ENCODE measurements at regions not wholly inside any gene's neighbourhood (a gene's known extent, or its start where the extent isn't known, plus 50 kb on each side); places are given as distances from the start of the nearest gene placed in this dataset.

DNA sequence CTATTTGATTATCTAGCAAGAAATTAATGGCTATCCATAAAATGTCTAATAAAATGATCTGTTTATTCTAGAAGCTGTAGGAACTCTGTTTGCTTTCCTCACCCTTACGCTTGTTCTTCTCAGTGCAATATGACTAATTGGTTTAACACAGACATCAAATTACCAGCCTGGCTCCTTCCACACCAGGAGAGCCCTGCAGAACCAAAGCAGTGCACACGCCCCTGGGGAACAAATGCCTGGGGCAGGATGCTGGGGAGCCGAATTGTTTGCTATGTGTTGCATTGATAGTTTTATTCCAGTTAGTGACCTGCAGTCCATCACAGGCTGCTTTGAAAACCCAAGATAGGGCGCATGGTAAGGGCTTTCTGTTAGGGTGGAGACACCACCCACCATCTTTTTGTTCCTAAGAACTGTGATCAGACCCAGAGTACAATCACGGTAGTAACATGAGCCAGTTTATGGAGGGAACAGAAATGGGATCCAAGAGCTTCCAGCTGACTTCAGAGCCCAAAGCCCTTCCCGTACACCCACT, 126.4 kb upstream of the CD93 start:
- no peak for TF ChIP-seq ZFP41 (tag by site-specific recombination; IDR thresholded peaks at IDR 0.05; ENCODE audit: borderline replicate concordance)
- TF ChIP-seq ZNF707 (tag by site-specific recombination; IDR thresholded peaks at IDR 0.05), result no peak
- TF ChIP-seq, protein P1, sequence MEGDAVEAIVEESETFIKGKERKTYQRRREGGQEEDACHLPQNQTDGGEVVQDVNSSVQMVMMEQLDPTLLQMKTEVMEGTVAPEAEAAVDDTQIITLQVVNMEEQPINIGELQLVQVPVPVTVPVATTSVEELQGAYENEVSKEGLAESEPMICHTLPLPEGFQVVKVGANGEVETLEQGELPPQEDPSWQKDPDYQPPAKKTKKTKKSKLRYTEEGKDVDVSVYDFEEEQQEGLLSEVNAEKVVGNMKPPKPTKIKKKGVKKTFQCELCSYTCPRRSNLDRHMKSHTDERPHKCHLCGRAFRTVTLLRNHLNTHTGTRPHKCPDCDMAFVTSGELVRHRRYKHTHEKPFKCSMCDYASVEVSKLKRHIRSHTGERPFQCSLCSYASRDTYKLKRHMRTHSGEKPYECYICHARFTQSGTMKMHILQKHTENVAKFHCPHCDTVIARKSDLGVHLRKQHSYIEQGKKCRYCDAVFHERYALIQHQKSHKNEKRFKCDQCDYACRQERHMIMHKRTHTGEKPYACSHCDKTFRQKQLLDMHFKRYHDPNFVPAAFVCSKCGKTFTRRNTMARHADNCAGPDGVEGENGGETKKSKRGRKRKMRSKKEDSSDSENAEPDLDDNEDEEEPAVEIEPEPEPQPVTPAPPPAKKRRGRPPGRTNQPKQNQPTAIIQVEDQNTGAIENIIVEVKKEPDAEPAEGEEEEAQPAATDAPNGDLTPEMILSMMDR (tag by site-specific recombination; IDR thresholded peaks at IDR 0.05), result no peak
- TF ChIP-seq ZFP3 (tag by site-specific recombination; IDR thresholded peaks at IDR 0.05; ENCODE audit: low read depth), result no peak
- peak; percentile 51; the same call in 1 of the 2 replicates for TF ChIP-seq ZIC2 (tag by site-specific recombination; IDR thresholded peaks at IDR 0.05)
- no peak for TF ChIP-seq ZNF404 (tag by site-specific recombination; IDR thresholded peaks at IDR 0.05)
- TF ChIP-seq, protein P2, sequence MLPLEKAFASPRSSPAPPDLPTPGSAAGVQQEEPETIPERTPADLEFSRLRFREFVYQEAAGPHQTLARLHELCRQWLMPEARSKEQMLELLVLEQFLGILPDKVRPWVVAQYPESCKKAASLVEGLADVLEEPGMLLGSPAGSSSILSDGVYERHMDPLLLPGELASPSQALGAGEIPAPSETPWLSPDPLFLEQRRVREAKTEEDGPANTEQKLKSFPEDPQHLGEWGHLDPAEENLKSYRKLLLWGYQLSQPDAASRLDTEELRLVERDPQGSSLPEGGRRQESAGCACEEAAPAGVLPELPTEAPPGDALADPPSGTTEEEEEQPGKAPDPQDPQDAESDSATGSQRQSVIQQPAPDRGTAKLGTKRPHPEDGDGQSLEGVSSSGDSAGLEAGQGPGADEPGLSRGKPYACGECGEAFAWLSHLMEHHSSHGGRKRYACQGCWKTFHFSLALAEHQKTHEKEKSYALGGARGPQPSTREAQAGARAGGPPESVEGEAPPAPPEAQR (tag by site-specific recombination; IDR thresholded peaks at IDR 0.05), result no peak
- no peak for TF ChIP-seq KLF16 (tag by site-specific recombination; IDR thresholded peaks at IDR 0.05)
- TF ChIP-seq, protein P3, sequence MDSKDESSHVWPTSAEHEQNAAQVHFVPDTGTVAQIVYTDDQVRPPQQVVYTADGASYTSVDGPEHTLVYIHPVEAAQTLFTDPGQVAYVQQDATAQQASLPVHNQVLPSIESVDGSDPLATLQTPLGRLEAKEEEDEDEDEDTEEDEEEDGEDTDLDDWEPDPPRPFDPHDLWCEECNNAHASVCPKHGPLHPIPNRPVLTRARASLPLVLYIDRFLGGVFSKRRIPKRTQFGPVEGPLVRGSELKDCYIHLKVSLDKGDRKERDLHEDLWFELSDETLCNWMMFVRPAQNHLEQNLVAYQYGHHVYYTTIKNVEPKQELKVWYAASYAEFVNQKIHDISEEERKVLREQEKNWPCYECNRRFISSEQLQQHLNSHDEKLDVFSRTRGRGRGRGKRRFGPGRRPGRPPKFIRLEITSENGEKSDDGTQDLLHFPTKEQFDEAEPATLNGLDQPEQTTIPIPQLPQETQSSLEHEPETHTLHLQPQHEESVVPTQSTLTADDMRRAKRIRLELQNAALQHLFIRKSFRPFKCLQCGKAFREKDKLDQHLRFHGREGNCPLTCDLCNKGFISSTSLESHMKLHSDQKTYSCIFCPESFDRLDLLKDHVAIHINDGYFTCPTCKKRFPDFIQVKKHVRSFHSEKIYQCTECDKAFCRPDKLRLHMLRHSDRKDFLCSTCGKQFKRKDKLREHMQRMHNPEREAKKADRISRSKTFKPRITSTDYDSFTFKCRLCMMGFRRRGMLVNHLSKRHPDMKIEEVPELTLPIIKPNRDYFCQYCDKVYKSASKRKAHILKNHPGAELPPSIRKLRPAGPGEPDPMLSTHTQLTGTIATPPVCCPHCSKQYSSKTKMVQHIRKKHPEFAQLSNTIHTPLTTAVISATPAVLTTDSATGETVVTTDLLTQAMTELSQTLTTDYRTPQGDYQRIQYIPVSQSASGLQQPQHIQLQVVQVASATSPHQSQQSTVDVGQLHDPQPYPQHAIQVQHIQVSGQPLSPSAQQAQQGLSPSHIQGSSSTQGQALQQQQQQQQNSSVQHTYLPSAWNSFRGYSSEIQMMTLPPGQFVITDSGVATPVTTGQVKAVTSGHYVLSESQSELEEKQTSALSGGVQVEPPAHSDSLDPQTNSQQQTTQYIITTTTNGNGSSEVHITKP (tag by site-specific recombination; IDR thresholded peaks at IDR 0.05), result no peak
- TF ChIP-seq RBAK (tag by site-specific recombination; IDR thresholded peaks at IDR 0.05), result no peak
- no peak for TF ChIP-seq ZNF169 (tag by site-specific recombination; IDR thresholded peaks at IDR 0.05)
- no peak for TF ChIP-seq ZNF274 (IDR thresholded peaks at IDR 0.05; ENCODE audit: low read length)
- no peak for TF ChIP-seq ZNF274 (tag by site-specific recombination; IDR thresholded peaks at IDR 0.05; ENCODE audit: borderline replicate concordance)
